Hematopoietic multipotent progenitor cell treated with erythropoietin and hydrocortisone succinate and interleukin-3 and kit ligand, for 4 days (in vitro differentiated cells): ENCODE measurements at regions not wholly inside any gene's neighbourhood (a gene's known extent, or its start where the extent isn't known, plus 50 kb on each side); places are given as distances from the start of the nearest gene placed in this dataset.

Experiments
- DNase-seq: peaks from one replicate; pipeline ENCODE4 v3.0.0-alpha.2; 2015

GRCh38 chr21:35635261-35635660 is 425.1 kb downstream of the SETD4 start:
- DNase-seq: no peak

- no peak for DNase-seq
Measured at GRCh38 chr21:35633501-35633900, 426.8 kb downstream of the SETD4 start.

- DNase-seq: no peak
Measured at GRCh38 chr21:35632711-35633110, 427.6 kb downstream of the SETD4 start.

DNA sequence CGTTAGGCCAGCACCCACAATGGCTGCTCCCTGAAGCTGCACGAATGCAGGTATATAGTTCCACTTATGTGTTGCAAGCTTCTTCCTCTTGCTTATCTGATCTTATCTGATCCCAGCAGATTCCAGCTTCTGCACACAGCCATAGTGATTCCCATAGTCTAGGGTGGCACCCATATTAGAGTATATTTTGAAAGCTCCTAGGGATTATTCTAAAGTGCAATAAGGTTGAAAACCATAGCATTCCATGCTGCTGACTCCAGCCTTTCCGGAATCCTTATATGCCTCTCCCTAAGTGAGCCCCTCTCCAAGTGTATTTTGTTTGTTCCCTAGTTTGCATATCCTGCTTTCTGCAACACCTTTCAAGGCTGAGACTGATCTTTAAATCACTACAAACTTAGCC is 432.0 kb downstream of the SETD4 start:
- DNase-seq: no peak

- DNase-seq: no peak
Measured at GRCh38 chr21:35627462-35627861, 432.9 kb downstream of the SETD4 start.

GRCh38 chr21:35625576-35625975 is 434.8 kb downstream of the SETD4 start:
- DNase-seq: no peak

DNA sequence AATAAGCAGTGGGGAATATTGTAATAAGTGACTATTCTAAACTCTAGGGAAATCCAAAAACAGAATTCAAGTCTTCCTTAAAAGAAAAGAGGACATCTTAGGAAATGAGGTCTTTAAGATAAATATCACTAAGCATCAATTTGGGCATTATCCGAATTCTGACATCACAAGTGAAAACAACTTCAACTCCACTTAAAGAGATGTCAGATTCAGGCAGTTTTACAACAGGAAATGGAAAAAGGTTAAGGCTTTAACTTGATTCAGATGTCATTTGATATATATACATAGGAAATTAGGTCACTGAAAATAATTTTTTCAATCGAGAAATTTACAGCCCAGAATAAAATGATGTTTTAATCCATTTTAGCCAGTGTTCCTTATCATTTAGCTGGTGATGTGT is 435.4 kb downstream of the SETD4 start:
- no peak for DNase-seq

GRCh38 chr21:35622612-35623011 is 437.7 kb downstream of the SETD4 start:
- DNase-seq: no peak

DNA sequence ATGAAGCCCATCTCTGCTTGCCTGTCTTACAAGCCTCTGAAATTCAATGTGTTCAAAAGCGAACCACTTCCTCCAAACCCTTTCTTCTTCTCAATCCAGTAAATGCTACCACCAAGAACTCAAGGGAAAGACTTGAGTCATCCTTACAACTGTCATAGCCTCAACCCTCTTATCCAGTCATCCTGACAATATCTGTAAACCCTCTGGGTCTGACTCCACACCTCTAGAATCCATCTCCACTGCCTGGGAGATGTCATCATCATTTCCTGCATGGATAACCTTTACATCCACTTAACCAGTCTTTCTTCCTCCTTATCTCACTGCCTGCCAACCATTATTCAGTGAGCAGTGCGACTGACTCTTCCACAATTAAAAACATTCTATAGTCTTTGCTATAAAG is 441.1 kb downstream of the SETD4 start:
- no peak for DNase-seq

DNA sequence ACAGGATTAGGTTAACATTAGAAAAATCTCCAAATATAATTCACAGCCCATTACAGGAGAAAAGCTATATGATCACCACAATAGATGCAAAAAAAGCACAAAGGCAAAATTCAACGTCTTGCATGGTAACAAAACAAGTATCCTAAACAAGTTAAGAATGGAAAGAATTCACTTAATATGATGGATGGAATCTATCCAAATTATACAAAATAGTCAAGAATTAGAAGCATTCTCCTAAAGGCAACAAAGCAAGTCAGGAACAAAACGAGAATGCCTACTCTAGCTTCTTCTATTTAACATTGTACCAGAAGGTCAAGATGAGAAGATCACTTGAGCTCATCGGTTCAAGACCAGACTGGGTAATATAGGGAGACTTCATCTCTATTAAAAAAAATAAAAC is 442.8 kb downstream of the SETD4 start:
- DNase-seq: no peak

GRCh38 chr21:35616090-35616489 is 444.2 kb downstream of the SETD4 start:
- DNase-seq: peak; percentile 72

DNA sequence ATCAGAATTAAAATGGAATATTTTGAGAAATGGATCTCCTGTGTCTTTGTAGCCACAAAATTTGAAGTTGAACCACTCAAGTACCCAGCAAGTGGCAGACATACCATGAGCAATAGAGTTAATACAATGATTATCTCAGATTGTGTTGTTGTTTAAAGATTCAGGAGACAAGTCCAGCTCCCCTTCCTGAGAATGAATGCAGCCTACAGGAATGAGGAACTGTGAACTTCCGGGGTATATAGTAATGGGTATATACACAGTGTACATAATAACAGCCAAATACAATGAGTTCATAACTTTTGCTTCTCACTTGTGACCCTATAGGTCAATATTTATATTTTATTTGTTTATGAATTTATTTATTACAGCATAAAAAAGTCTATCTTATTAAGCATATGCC is 445.0 kb downstream of the SETD4 start:
- DNase-seq: peak; percentile 18

GRCh38 chr21:35614396-35614921 is 445.9 kb downstream of the SETD4 start:
- DNase-seq: peak; percentile 26

GRCh38 chr21:35611708-35612132 is 448.6 kb downstream of the SETD4 start:
- no peak for DNase-seq

GRCh38 chr21:35609263-35609662 is 451.1 kb downstream of the SETD4 start:
- no peak for DNase-seq

DNA sequence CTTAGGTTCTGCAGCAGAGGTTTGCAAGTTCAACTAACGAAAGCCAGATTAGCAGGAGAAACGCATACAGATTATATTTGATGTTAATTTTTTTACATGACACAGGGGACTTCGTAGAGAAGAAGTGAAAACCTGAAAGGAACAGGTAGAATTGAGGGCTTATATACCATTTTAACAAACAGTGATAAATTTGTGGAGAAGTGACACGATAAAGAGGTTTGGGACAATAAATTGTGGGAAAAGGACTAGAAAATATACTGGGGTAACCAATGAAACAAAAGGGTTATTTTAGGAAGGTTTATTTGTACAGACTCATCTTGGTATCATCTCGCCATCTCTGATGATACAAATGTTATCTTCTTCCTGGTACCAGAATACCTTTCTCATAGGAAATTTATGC is 452.9 kb downstream of the SETD4 start:
- no peak for DNase-seq

- DNase-seq: no peak
Measured at GRCh38 chr21:35606578-35606977, 453.7 kb downstream of the SETD4 start.

- DNase-seq: peak; percentile 24
Measured at GRCh38 chr21:35606146-35606545, 454.2 kb downstream of the SETD4 start.

- DNase-seq: no peak
Measured at GRCh38 chr21:35603494-35603893, 456.8 kb downstream of the SETD4 start.

DNA sequence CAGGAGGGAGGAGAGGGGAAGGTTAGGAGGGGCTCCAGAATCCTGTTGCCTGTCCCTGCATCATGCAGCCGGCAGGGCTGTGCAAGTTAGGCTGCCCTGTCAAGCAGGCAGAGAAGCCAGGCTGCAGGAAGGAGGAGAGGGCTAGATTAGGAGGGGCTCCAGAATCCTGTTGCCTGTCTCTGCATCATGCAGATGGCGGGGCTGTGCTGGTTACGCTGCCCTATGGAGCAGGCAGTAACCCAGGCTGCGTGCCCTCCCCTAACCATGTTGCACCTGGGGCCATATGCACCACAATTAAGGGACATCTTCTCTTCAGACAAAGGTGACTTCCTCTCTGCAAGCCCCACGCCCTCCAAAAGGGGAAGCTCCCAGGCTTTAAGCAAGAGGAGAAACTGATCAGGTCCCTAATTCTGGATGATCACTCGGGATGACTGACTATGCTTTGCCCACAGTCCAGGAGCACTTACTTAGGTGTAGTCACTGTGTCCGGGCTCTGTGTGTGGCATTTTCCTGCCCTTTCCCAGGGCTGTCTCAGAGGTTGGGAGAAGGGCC is 457.4 kb downstream of the SETD4 start:
- no peak for DNase-seq

DNA sequence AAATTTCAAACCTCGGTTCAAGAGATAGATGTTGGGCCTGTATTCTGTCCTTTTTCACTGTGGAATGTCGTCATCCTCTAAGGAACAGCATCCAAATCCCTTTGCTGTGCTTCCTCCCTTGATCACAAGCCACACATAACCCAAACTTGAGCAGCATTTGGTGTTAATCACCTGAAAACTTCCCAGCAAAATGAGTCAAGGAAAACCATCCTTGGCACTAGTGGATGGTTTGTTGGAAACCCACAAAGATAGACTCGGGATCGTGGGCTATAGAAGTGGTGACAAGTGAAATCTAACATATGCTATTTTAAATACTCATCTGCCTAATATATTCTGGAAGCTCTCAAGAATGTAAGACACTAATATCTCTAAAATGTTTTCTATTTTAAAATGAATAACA is 459.1 kb downstream of the SETD4 start:
- DNase-seq: no peak

DNA sequence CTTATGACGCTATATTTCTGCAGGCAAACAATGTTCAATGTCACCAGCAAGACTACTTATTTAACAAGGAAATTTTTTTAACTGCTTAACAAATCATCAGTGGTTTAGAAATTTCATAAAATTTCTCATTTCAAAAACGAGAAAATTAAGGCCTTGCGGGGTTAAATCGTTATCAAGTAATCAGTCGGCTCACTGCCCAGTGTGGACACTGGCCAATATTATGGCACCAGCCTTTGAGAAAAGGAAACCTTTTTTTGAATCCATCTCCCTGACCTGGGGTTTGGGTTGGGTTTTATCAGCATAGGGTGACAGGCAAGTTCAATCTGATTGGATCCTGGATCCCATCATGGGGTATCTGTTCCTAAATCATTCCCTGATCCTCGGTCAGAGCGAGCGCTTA is 461.2 kb downstream of the SETD4 start:
- DNase-seq: no peak

DNA sequence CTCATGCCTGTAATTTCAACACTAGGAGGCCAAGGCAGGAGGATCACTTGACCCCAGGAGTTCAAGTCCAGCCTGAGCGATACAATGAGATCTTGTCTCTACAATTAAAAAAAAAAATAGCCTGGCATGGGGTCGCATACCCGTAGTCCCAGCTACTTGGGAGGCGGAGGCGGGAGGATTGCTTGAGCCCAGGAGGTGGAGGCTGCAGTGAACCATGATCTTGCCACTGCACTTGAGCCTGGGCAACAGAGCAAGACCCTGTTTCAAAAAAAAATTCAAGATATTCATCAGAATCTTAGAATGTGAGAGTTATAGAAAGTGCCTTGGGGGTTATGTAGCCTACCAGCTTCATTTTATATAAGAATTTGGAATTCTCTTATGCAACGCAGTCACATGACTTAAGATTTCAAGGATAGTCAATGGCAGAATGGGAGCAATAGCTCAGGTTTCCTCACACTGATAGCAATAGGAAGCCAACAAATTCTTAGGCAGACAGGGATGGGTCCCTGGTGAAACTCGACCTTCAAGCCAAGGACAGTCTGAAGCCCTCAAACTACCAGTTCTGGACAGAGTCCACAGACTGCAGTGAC is 462.5 kb downstream of the SETD4 start:
- DNase-seq: no peak

GRCh38 chr21:35594905-35595304 is 465.4 kb downstream of the SETD4 start:
- no peak for DNase-seq

DNA sequence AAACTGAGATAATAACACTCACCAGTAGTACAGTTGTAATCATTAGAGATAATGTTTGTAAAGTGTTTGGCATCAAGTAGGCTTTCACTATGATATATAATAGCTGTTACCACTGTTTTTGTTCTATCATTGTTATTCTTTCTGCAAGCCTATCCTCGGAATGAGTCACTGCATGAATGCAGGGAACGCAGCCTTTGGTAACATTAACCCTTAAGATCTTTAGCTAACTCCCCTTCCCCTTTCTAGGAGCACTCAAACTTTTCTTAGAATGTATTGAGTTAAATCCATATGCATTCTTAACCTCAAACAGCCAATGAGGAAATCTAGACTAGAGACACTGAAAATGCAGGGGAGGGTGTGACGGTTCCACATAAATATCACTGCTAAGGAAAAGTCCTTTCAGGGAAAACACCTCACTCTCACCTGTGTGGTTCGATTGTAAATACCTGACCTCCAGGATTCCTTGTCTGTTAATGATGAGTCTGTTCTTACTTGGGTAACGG is 467.3 kb downstream of the SETD4 start:
- no peak for DNase-seq
